HepG2 (cell line): ENCODE measurements at regions not wholly inside any gene's neighbourhood (a gene's known extent, or its start where the extent isn't known, plus 50 kb on each side); places are given as distances from the start of the nearest gene placed in this dataset.
A peak's percentile ranks its signal among the peaks of the same experiment; 100 is the strongest.

Source experiments
- ATAC-seq: fragments of 200-7000 bp; cut with Tn5 transposase; 3 replicates; pipeline ENCODE4 v1.9.1; 2020; ENCODE audit warnings: mild to moderate bottlenecking, moderate library complexity
- BruUV-seq: library from RNA; stranded (reverse); fragments of 400-500 nt; replicated peaks from 2 replicates; lab custom pipeline; 2021; lab: Mats Ljungman, UMichigan
- CTCF ChIA-PET: fragments of 300-600 bp; formaldehyde crosslinking; extraction: SDS; loops from one replicate; lab custom pipeline; 2021; ENCODE audit warnings: low total read pairs, inconsistent platforms, low intra/inter-chr PET ratio; lab: Yijun Ruan, JAX
- POLR2A ChIA-PET: fragments of 350-600 bp; sonication (Branson Sonifier 250); formaldehyde crosslinking; loops from one replicate; lab custom pipeline; 2020; ENCODE audit warnings: antibody characterized with exemption, inconsistent platforms; lab: Yijun Ruan, JAX
- DNase-seq: peaks from one replicate; pipeline ENCODE4 v3.0.0-alpha.2; 2015; ENCODE audit warnings: low spot score
- FAIRE-seq: peaks from 3 replicates; lab custom pipeline; 2011; peaks lifted over from hg19 to GRCh38; lab: Jason Lieb, UNC
- H2AFZ ChIP-seq: one replicate; pipeline ENCODE4 v1.6.1; 2011; ENCODE audit warnings: low read length, inconsistent platforms
- H3K27ac ChIP-seq: fragments of 300-600 bp; 3 replicates; pipeline ENCODE4 v1.8.0; 2011; ENCODE audit warnings: mixed run types, mild to moderate bottlenecking, mixed read lengths, low read length, inconsistent platforms; ENCODE audit not compliant: insufficient read depth; ENCODE audit errors: extremely low read length
- H3K27me3 ChIP-seq, 2 experiments: fragments of 200-600 bp in 1 of 2; 2 replicates in 1 of 2; 3 replicates in 1 of 2; pipeline versions ENCODE4 v1.6.0 to v1.8.0; 2011; ENCODE audit warnings: low read length in 2 of 2, mild to moderate bottlenecking in 2 of 2, moderate library complexity in 2 of 2, inconsistent platforms in 1 of 2; ENCODE audit not compliant: insufficient read depth in 2 of 2, control insufficient read depth in 1 of 2
- H3K36me3 ChIP-seq, 2 experiments: fragments of 200-600 bp in 1 of 2; replicated peaks in 1 of 2; 2 replicates in 1 of 2; 3 replicates in 1 of 2; pipeline versions ENCODE4 v1.5.1 to v1.8.0; 2011; ENCODE audit warnings: low read length in 2 of 2, inconsistent platforms in 1 of 2; ENCODE audit not compliant: insufficient read depth in 2 of 2, control insufficient read depth in 1 of 2
- H3K4me1 ChIP-seq: 2 replicates; pipeline ENCODE4 v1.5.1; 2012; ENCODE audit warnings: low read length, inconsistent platforms; ENCODE audit not compliant: insufficient read depth
- H3K4me2 ChIP-seq: 2 replicates; pipeline ENCODE4 v1.6.0; 2011; ENCODE audit warnings: low read depth, low read length, inconsistent platforms
- H3K4me3 ChIP-seq, 3 experiments: fragments of 200-600 bp in 1 of 3; sonication (generic), shearing (Covaris generic) in 1 of 3; replicated peaks in 1 of 3; 2 replicates each; pipeline ENCODE4 v1.5.1; 2011 to 2016; ENCODE audit warnings: low read length in 3 of 3, inconsistent platforms in 2 of 3, low read depth in 2 of 3, mild to moderate bottlenecking in 2 of 3, control low read depth in 1 of 3, mixed read lengths in 1 of 3; ENCODE audit not compliant: insufficient read depth in 1 of 3
- H3K79me2 ChIP-seq: one replicate; pipeline ENCODE4 v1.6.1; 2011; ENCODE audit warnings: low read length, inconsistent platforms; ENCODE audit not compliant: insufficient read depth
- H3K9ac ChIP-seq: 2 replicates; pipeline ENCODE4 v1.6.0; 2011; ENCODE audit warnings: mild to moderate bottlenecking, low read depth, low read length, inconsistent platforms; ENCODE audit not compliant: insufficient read depth
- H3K9me3 ChIP-seq: 2 replicates; pipeline ENCODE4 v1.5.1; 2012; ENCODE audit warnings: mild to moderate bottlenecking, low read length
- H4K20me1 ChIP-seq: 2 replicates; pipeline ENCODE4 v1.6.0; 2011; ENCODE audit warnings: inconsistent platforms, mild to moderate bottlenecking, low read length, moderate library complexity; ENCODE audit not compliant: insufficient read depth
- ASH2L ChIP-seq: fragments of 300-600, 200-600 bp; sonication (generic); IDR thresholded peaks from 2 replicates; pipeline ENCODE4 v1.7.0; 2017; ENCODE audit warnings: low read depth, mild to moderate bottlenecking, moderate library complexity, mixed read lengths, low read length; ENCODE audit not compliant: insufficient read length
- EZH2 ChIP-seq: conservative IDR thresholded peaks from 2 replicates; pipeline ENCODE4 v1.6.1; 2012; ENCODE audit warnings: mild to moderate bottlenecking, low read depth, low read length, moderate library complexity
- PAXIP1 ChIP-seq: sonication (generic); formaldehyde crosslinking; conservative IDR thresholded peaks from 2 replicates; pipeline ENCODE4 v1.4.0; 2020; ENCODE audit warnings: mild to moderate bottlenecking, missing genetic modification reagents, moderate library complexity
- PRDM10 ChIP-seq: sonication (generic); formaldehyde crosslinking; IDR thresholded peaks from 2 replicates; pipeline ENCODE4 v1.4.0; 2020; ENCODE audit warnings: low read depth, missing genetic modification reagents
- RFXANK ChIP-seq: IDR thresholded peaks from 2 replicates; pipeline ENCODE4 v1.6.1; 2016
- SKI ChIP-seq: fragments of 450-650 bp; IDR thresholded peaks from one replicate; pipeline ENCODE4 v1.6.1; 2018; ENCODE audit warnings: mild to moderate bottlenecking; ENCODE audit not compliant: partially characterized antibody
- SRSF1 ChIP-seq: fragments of 200-400 bp; formaldehyde crosslinking; optimal IDR thresholded peaks from 2 replicates; pipeline ENCODE3; 2017; ENCODE audit warnings: mild to moderate bottlenecking, low read depth, low read length, moderate library complexity
- ZNF598 ChIP-seq: sonication (generic); formaldehyde crosslinking; IDR thresholded peaks from 2 replicates; pipeline ENCODE4 v1.5.1; 2020; ENCODE audit warnings: mild to moderate bottlenecking, missing genetic modification reagents, borderline replicate concordance
- ZNF749 ChIP-seq: sonication (generic); formaldehyde crosslinking; IDR thresholded peaks from 2 replicates; pipeline ENCODE4 v1.8.0; 2022; ENCODE audit warnings: mild to moderate bottlenecking, missing genetic modification reagents, moderate library complexity, borderline replicate concordance
- ZNF75D ChIP-seq: sonication (generic); formaldehyde crosslinking; IDR thresholded peaks from 2 replicates; pipeline ENCODE4 v1.8.1; 2023; ENCODE audit warnings: missing genetic modification reagents, mild to moderate bottlenecking, borderline replicate concordance
- ZNF773 ChIP-seq: sonication (generic); formaldehyde crosslinking; IDR thresholded peaks from 2 replicates; pipeline ENCODE4 v1.4.0; 2020; ENCODE audit warnings: missing genetic modification reagents, borderline replicate concordance
- WGBS: methylation state at CpG from one replicate; pipeline ENCODE4 v1.1.6; 2017; ENCODE audit warnings: low lambda C conversion rate; 5-methylcytosine and 5-hydroxymethylcytosine counted together
- in situ Hi-C: cut with HindIII; loops from 2 replicates; pipeline ENCODE4 v1.10.0; 2017; ENCODE audit warnings: low pct_unique_long_range_greater_than_20kb; ENCODE audit not compliant: extremely low pct_ligation_motif_present
- intact Hi-C: fragments of 100-400 bp; cut with micrococcal nuclease; formaldehyde crosslinking; loops from one replicate; pipeline ENCODE4 v1.10.0; 2022; ENCODE audit not compliant: unreplicated experiment
- TF ChIP-seq, protein P1 (sequence below): sonication (generic); formaldehyde crosslinking; IDR thresholded peaks from 2 replicates; pipeline ENCODE4 v1.8.0; 2022; ENCODE audit warnings: low read depth, missing genetic modification reagents

- TF ChIP-seq PAXIP1 (CRISPR knock-in tag) (no peak), RFXANK (CRISPR knock-in tag) (no peak)
These were observed 814.6 kb upstream of the TMPRSS15 start (continued) for GRCh38 chr21:19218163-19218562.

GRCh38 chr21:19224090-19224489 lies 820.5 kb upstream of the TMPRSS15 start:
- 42% methylated on average over 12 of the region's 12 CpGs for WGBS
- Histone ChIP-seq H3K4me2 (no peak overlapping the region), H3K9ac (no peak overlapping the region), H3K27ac (no peak overlapping the region), H3K27me3 (no peaks in the 10 kb centered on the region), H3K4me1 (no peaks in the 10 kb centered on the region), H2AFZ (no peak overlapping the region), H3K4me3 (0 out of 6 replicates have a peak overlapping the region, but pooled peaks of 1 of the 3 experiments have one; percentile 4), H3K36me3 (no peaks in the 10 kb centered on the region), H4K20me1 (no peaks in the 10 kb centered on the region), H3K79me2 (no peaks in the 10 kb centered on the region), H3K9me3 (peaks cover 73% of the 10 kb centered on the region)
- DNase-seq (no peak), FAIRE-seq (no peak), ATAC-seq (no peak)
- TF ChIP-seq ZNF773 (CRISPR knock-in tag), result no peak
- TF ChIP-seq ASH2L, result no peak
- no peak for TF ChIP-seq PRDM10 (CRISPR knock-in tag)
- TF ChIP-seq SKI, result no peak
- no peak for TF ChIP-seq ZNF749 (CRISPR knock-in tag)
- TF ChIP-seq ZNF75D, result no peak
- no peak for TF ChIP-seq SRSF1
- TF ChIP-seq ZNF598 (CRISPR knock-in tag), result no peak
- TF ChIP-seq EZH2, result no peak
- TF ChIP-seq, protein P1, sequence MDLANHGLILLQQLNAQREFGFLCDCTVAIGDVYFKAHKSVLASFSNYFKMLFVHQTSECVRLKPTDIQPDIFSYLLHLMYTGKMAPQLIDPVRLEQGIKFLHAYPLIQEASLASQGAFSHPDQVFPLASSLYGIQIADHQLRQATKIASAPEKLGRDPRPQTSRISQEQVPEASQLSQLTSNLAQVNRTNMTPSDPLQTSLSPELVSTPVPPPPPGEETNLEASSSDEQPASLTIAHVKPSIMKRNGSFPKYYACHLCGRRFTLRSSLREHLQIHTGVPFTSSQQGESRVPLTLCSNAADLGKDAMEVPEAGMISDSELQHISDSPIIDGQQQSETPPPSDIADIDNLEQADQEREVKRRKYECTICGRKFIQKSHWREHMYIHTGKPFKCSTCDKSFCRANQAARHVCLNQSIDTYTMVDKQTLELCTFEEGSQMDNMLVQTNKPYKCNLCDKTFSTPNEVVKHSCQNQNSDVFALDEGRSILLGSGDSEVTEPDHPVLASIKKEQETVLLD, result no peak
- BruUV-seq, result no TSS peak
- ChIA-PET CTCF (no interaction called here), POLR2A (no interaction called here)
- intact Hi-C loops, result no loop called here
- in situ Hi-C loops, result no loop called here
